Astrocyte (in vitro differentiated cells and primary cell): ENCODE measurements at regions not wholly inside any gene's neighbourhood (a gene's known extent, or its start where the extent isn't known, plus 50 kb on each side); places are given as distances from the start of the nearest gene placed in this dataset.

Experiments
- DNase-seq: peaks from one replicate; pipeline ENCODE4 v3.0.0-alpha.2; 2010; ENCODE audit warnings: low read depth
- FAIRE-seq: peaks from 2 replicates; lab custom pipeline; 2011; peaks lifted over from hg19 to GRCh38; lab: Jason Lieb, UNC
- H2AFZ ChIP-seq: 2 replicates; pipeline ENCODE4 v1.6.0; 2012; ENCODE audit warnings: low read depth, low read length, inconsistent platforms
- H3K27ac ChIP-seq: 2 replicates; pipeline ENCODE4 v1.5.1; 2011; ENCODE audit warnings: low read depth, low read length, inconsistent platforms
- H3K27me3 ChIP-seq: 2 replicates; pipeline ENCODE4 v1.6.0; 2011; ENCODE audit warnings: low read length, inconsistent platforms; ENCODE audit not compliant: insufficient read depth
- H3K36me3 ChIP-seq: 2 replicates; pipeline ENCODE4 v1.5.1; 2011; ENCODE audit warnings: low read length, inconsistent platforms; ENCODE audit not compliant: insufficient read depth
- H3K4me1 ChIP-seq: 2 replicates; pipeline ENCODE4 v1.5.1; 2011; ENCODE audit warnings: low read length, inconsistent platforms; ENCODE audit not compliant: insufficient read depth
- H3K4me2 ChIP-seq: 2 replicates; pipeline ENCODE4 v1.6.0; 2012; ENCODE audit warnings: low read length, inconsistent platforms
- H3K4me3 ChIP-seq: 2 replicates; pipeline ENCODE4 v1.5.1; 2011; ENCODE audit warnings: low read depth, mild to moderate bottlenecking, low read length, inconsistent platforms; ENCODE audit not compliant: insufficient read depth
- H3K79me2 ChIP-seq: 2 replicates; pipeline ENCODE4 v1.6.0; 2012; ENCODE audit warnings: mild to moderate bottlenecking, low read length, inconsistent platforms; ENCODE audit not compliant: insufficient read depth
- H3K9ac ChIP-seq: 2 replicates; pipeline ENCODE4 v1.6.0; 2012; ENCODE audit warnings: mild to moderate bottlenecking, low read length, inconsistent platforms
- H3K9me3 ChIP-seq: 2 replicates; pipeline ENCODE4 v1.5.1; 2012; ENCODE audit warnings: low read depth, mild to moderate bottlenecking, low read length, inconsistent platforms; ENCODE audit not compliant: insufficient read depth
- H4K20me1 ChIP-seq: 2 replicates; pipeline ENCODE4 v1.6.0; 2012; ENCODE audit warnings: low read length, inconsistent platforms; ENCODE audit not compliant: insufficient read depth
- H3K27ac Mint-ChIP-seq: one replicate; pipeline ENCODE4 v1.8.0; 2021; ENCODE audit warnings: mild to moderate bottlenecking, mixed read lengths; ENCODE audit not compliant: unreplicated experiment
- H3K27me3 Mint-ChIP-seq: one replicate; pipeline ENCODE4 v1.8.0; 2021; ENCODE audit warnings: low read depth, mixed read lengths; ENCODE audit not compliant: unreplicated experiment
- H3K36me3 Mint-ChIP-seq: one replicate; pipeline ENCODE4 v1.8.0; 2021; ENCODE audit warnings: low read depth, mixed read lengths; ENCODE audit not compliant: unreplicated experiment
- H3K4me1 Mint-ChIP-seq: one replicate; pipeline ENCODE4 v1.8.0; 2021; ENCODE audit warnings: low read depth, mixed read lengths; ENCODE audit not compliant: unreplicated experiment
- H3K4me3 Mint-ChIP-seq: one replicate; pipeline ENCODE4 v1.8.0; 2021; ENCODE audit warnings: mild to moderate bottlenecking, moderate library complexity, mixed read lengths; ENCODE audit not compliant: unreplicated experiment
- H3K9me3 Mint-ChIP-seq: one replicate; pipeline ENCODE4 v1.8.0; 2021; ENCODE audit warnings: mild to moderate bottlenecking, mixed read lengths; ENCODE audit not compliant: unreplicated experiment
- CTCF ChIP-seq: IDR thresholded peaks from 2 replicates; pipeline ENCODE4 v1.5.1; 2011; ENCODE audit warnings: low read depth, mild to moderate bottlenecking, inconsistent platforms, low read length, moderate library complexity; ENCODE audit not compliant: insufficient read depth
- EZH2 ChIP-seq: IDR thresholded peaks from 2 replicates; pipeline ENCODE4 v1.6.1; 2012; ENCODE audit warnings: mild to moderate bottlenecking, low read length, inconsistent platforms; ENCODE audit not compliant: insufficient read depth

GRCh38 chr1:21365036-21365435 lies 74.8 kb upstream of the ECE1 start:
- no peaks in the 10 kb centered on the region for H3K4me1 Mint-ChIP-seq
- Histone ChIP-seq H2AFZ (no peak overlapping the region), H3K4me1 (no peaks in the 10 kb centered on the region), H3K4me3 (no peak overlapping the region), H3K36me3 (no peaks in the 10 kb centered on the region), H3K9me3 (no peaks in the 10 kb centered on the region), H4K20me1 (no peaks in the 10 kb centered on the region), H3K27me3 (no peaks in the 10 kb centered on the region), H3K4me2 (no peak overlapping the region), H3K27ac (no peak overlapping the region), H3K9ac (no peak overlapping the region), H3K79me2 (no peaks in the 10 kb centered on the region)
- peaks cover 2% of the 10 kb centered on the region for H3K9me3 Mint-ChIP-seq
- no peaks in the 10 kb centered on the region for H3K36me3 Mint-ChIP-seq
- no peak overlapping the region for H3K27ac Mint-ChIP-seq
- no peak for FAIRE-seq
- no peak for DNase-seq
- peaks cover 3% of the 10 kb centered on the region for H3K27me3 Mint-ChIP-seq
- H3K4me3 Mint-ChIP-seq = no peak overlapping the region
- TF ChIP-seq EZH2 = no peak
- no peak for TF ChIP-seq CTCF

- H3K36me3 ChIP-seq = no peaks in the 10 kb centered on the region
- peaks cover 2% of the 10 kb centered on the region for H3K9me3 Mint-ChIP-seq
- no peaks in the 10 kb centered on the region for H3K27me3 ChIP-seq
- no peaks in the 10 kb centered on the region for H4K20me1 ChIP-seq
- no peaks in the 10 kb centered on the region for H3K9me3 ChIP-seq
- H3K4me1 Mint-ChIP-seq = no peaks in the 10 kb centered on the region
- H3K79me2 ChIP-seq = no peaks in the 10 kb centered on the region
- no peaks in the 10 kb centered on the region for H3K4me1 ChIP-seq
- H2AFZ ChIP-seq = no peak overlapping the region
- H3K36me3 Mint-ChIP-seq = no peaks in the 10 kb centered on the region
- H3K4me2 ChIP-seq = no peak overlapping the region
- no peak overlapping the region for H3K4me3 ChIP-seq
- peaks cover 5% of the 10 kb centered on the region for H3K27me3 Mint-ChIP-seq
- DNase-seq (no peak), FAIRE-seq (no peak)
- no peak overlapping the region for H3K27ac ChIP-seq
- no peak overlapping the region for H3K27ac Mint-ChIP-seq
- no peak overlapping the region for H3K4me3 Mint-ChIP-seq
- no peak for TF ChIP-seq EZH2
- TF ChIP-seq CTCF = no peak
- H3K9ac ChIP-seq = no peak overlapping the region
Measured at GRCh38 chr1:21362096-21362495, 71.8 kb upstream of the ECE1 start.

- peak overlapping the region; percentile 34 for H2AFZ ChIP-seq
- no peak for FAIRE-seq
Measured at GRCh38 chr1:21361506-21361905, 71.2 kb upstream of the ECE1 start.

More at GRCh38 chr1:21361506-21361905, 71.2 kb upstream of the ECE1 start:
- peaks cover 8% of the 10 kb centered on the region for H3K27me3 Mint-ChIP-seq
- Histone ChIP-seq H3K4me2 (no peak overlapping the region), H3K36me3 (no peaks in the 10 kb centered on the region), H4K20me1 (no peaks in the 10 kb centered on the region), H3K4me3 (no peak overlapping the region), H3K27ac (no peak overlapping the region), H3K79me2 (no peaks in the 10 kb centered on the region), H3K9ac (no peak overlapping the region), H3K9me3 (no peaks in the 10 kb centered on the region), H3K4me1 (no peaks in the 10 kb centered on the region), H3K27me3 (no peaks in the 10 kb centered on the region)
- peaks cover 2% of the 10 kb centered on the region for H3K9me3 Mint-ChIP-seq
- no peak overlapping the region for H3K4me3 Mint-ChIP-seq
- H3K27ac Mint-ChIP-seq = no peak overlapping the region
- TF ChIP-seq EZH2 (no peak), CTCF (no peak)
- DNase-seq = no peak
- H3K4me1 Mint-ChIP-seq = no peaks in the 10 kb centered on the region
- H3K36me3 Mint-ChIP-seq = no peaks in the 10 kb centered on the region
